Breast epithelium (tissue), 4 donors: ENCODE measurements at regions not wholly inside any gene's neighbourhood (a gene's known extent, or its start where the extent isn't known, plus 50 kb on each side); places are given as distances from the start of the nearest gene placed in this dataset.

Experiments used
- DNase-seq, 2 donors: peaks; one replicate each; pipeline ENCODE4 v3.0.0-alpha.2; 2019; ENCODE audit warnings: low spot score in 2 of 2
- H3K27ac ChIP-seq, 2 donors: fragments of 200-600 bp; sonication (generic) in 1 of 2; one replicate each; pipeline ENCODE4 v1.5.1; 2016 to 2019; ENCODE audit warnings: mild to moderate bottlenecking in 1 of 2
- H3K27me3 ChIP-seq, 2 donors: fragments of 200-600 bp; sonication (generic) in 1 of 2; one replicate each; pipeline versions ENCODE4 v1.5.1 to v1.6.0; 2017 to 2019; ENCODE audit warnings: control low read depth in 1 of 2, mild to moderate bottlenecking in 1 of 2
- H3K36me3 ChIP-seq: fragments of 200-600 bp; one replicate; pipeline ENCODE4 v1.5.1; 2019
- H3K4me1 ChIP-seq, 2 donors: fragments of 200-600 bp; sonication (generic); one replicate each; pipeline ENCODE4 v1.5.1; 2016 to 2019; ENCODE audit warnings: control low read depth in 1 of 2
- H3K4me3 ChIP-seq, 3 donors: fragments of 200-600 bp; sonication (generic); 1 replicate in 2 of 3; 2 replicates in 1 of 3; pipeline ENCODE4 v1.5.1; 2016 to 2019; ENCODE audit warnings: mild to moderate bottlenecking in 3 of 3, moderate library complexity in 2 of 3
- H3K9me3 ChIP-seq, 2 donors: fragments of 200-600 bp; sonication (generic) in 1 of 2; one replicate each; pipeline ENCODE4 v1.5.1; 2016 to 2019; ENCODE audit warnings: control low read depth in 1 of 2
- POLR2A ChIP-seq: fragments of 450-650 bp; IDR thresholded peaks from one replicate; pipeline ENCODE4 v1.6.1; 2016; ENCODE audit warnings: antibody characterized with exemption, mild to moderate bottlenecking, moderate library complexity
- POLR2AphosphoS5 ChIP-seq, 3 donors: sonication (generic); formaldehyde crosslinking; IDR thresholded peaks; one replicate each; pipeline ENCODE4 v1.6.1; 2017; ENCODE audit warnings: antibody characterized with exemption in 3 of 3
- intact Hi-C: fragments of 100-400 bp; cut with DNase I; formaldehyde crosslinking; loops from one replicate; pipeline ENCODE4 v1.15.1; 2023; ENCODE audit warnings: low total_unique reads
- TF ChIP-seq, protein P1 (sequence below), 3 donors: fragments of 450-650 bp; IDR thresholded peaks; one replicate each; pipeline ENCODE4 v1.5.1; 2016 to 2017; ENCODE audit warnings: antibody characterized with exemption in 3 of 3, mild to moderate bottlenecking in 3 of 3, moderate library complexity in 3 of 3

DNA sequence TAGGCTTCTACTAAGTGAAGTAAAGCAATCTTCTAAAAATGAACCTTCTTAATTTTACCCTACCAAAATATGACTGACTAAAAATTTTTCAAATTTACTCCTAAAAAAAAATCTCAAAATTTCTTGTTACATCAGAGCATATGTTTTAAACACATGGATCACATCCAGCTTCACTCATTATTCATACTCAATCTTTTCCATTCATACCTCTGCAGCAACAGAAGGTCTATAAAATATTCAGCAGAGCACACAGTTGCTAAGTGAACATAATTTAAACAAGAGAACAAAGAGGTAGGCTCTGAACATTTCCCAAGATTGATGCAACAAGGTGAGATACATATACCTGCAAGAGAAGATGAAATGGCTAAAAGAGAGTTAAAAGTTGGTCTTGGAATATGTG, 213.9 kb downstream of the SOD2 start:
- TF ChIP-seq POLR2A (no peak), POLR2AphosphoS5 (IDR thresholded peaks at IDR 0.05) (no peak)
- TF ChIP-seq, protein P1, sequence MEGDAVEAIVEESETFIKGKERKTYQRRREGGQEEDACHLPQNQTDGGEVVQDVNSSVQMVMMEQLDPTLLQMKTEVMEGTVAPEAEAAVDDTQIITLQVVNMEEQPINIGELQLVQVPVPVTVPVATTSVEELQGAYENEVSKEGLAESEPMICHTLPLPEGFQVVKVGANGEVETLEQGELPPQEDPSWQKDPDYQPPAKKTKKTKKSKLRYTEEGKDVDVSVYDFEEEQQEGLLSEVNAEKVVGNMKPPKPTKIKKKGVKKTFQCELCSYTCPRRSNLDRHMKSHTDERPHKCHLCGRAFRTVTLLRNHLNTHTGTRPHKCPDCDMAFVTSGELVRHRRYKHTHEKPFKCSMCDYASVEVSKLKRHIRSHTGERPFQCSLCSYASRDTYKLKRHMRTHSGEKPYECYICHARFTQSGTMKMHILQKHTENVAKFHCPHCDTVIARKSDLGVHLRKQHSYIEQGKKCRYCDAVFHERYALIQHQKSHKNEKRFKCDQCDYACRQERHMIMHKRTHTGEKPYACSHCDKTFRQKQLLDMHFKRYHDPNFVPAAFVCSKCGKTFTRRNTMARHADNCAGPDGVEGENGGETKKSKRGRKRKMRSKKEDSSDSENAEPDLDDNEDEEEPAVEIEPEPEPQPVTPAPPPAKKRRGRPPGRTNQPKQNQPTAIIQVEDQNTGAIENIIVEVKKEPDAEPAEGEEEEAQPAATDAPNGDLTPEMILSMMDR (IDR thresholded peaks at IDR 0.05), result no peak
- no peak for DNase-seq
- Histone ChIP-seq H3K36me3 (no peaks in the 10 kb centered on the region), H3K4me3 (no peak overlapping the region), H3K9me3 (no peaks in the 10 kb centered on the region), H3K27ac (no peak overlapping the region), H3K27me3 (no peaks in the 10 kb centered on the region), H3K4me1 (no peaks in the 10 kb centered on the region)
- intact Hi-C loops, result no loop called here

DNA sequence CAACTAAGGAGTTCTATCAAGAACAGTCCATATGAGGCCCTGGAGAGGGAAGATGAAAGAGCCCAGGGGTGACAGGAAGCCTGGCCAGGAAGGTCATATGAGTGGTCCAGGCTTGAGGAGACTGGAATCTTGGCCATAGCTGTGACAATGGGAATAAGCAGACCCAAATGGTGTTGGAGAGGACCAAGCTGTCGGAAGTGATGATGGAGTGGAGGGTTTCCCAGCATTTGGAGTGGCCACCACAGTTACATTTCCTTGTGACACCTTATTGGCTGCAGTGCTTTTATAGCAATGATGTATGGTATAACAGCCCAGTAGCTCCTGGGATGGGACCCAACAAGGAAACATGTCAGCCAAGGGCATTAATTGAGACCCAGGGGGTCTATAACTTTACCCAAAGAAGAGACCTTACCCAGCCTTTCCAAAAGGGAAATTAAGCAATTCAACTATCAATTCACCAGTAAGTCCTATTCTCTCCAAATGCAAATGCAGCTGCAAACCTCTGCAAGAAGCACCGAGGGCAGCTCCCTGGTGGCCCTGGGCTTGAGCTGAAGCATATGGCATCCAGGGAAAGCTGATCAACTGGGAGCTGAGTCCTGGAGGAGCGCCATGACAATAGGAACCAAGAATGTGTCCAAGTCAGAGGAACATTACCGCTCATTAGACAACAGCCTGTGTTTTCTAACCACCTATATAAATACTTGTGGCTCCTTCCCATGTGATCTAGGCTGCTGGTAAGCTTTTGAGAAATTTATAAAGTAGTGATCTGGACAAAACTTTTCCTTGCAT, 219.4 kb downstream of the SOD2 start:
- no peak for DNase-seq
- Histone ChIP-seq H3K4me1 (no peaks in the 10 kb centered on the region), H3K27me3 (no peaks in the 10 kb centered on the region), H3K27ac (no peak overlapping the region), H3K4me3 (no peak overlapping the region), H3K36me3 (no peaks in the 10 kb centered on the region), H3K9me3 (peaks cover 0 to 6% of the 10 kb centered on the region in 2 donors)
- intact Hi-C loops, result no loop called here
- TF ChIP-seq POLR2AphosphoS5 (IDR thresholded peaks at IDR 0.05) (no peak), POLR2A (no peak)
- TF ChIP-seq, protein P1 (IDR thresholded peaks at IDR 0.05), result no peak

DNA sequence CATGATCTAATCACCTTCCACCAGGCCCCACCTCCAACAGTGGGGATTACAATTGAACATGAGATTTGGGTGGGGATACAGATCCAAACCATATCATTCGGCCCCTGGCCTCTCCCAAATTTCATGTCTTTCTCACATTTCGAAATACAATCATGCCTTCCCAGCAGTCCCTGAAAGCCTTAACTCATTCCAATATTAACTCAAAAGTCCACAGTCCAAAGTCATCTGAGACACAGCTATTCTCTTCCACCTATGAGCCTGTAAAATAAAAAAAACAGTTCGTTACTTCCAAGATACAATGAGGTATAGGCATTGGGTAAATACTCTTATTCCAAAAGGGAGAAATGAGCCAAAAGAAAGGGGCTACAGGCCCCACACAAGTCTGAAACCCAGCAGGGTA, 222.6 kb downstream of the SOD2 start:
- no peaks in the 10 kb centered on the region for H3K27me3 ChIP-seq
- TF ChIP-seq, protein P1 (IDR thresholded peaks at IDR 0.05), result no peak
- no peak for TF ChIP-seq POLR2AphosphoS5 (IDR thresholded peaks at IDR 0.05)
- TF ChIP-seq POLR2A, result no peak
- H3K9me3 ChIP-seq, result peaks cover 0 to 6% of the 10 kb centered on the region in 2 donors
- H3K4me1 ChIP-seq, result no peaks in the 10 kb centered on the region
- H3K36me3 ChIP-seq, result no peaks in the 10 kb centered on the region
- no peak overlapping the region for H3K27ac ChIP-seq
- H3K4me3 ChIP-seq, result no peak overlapping the region
- intact Hi-C loops, result no loop called here
- no peak for DNase-seq

DNA sequence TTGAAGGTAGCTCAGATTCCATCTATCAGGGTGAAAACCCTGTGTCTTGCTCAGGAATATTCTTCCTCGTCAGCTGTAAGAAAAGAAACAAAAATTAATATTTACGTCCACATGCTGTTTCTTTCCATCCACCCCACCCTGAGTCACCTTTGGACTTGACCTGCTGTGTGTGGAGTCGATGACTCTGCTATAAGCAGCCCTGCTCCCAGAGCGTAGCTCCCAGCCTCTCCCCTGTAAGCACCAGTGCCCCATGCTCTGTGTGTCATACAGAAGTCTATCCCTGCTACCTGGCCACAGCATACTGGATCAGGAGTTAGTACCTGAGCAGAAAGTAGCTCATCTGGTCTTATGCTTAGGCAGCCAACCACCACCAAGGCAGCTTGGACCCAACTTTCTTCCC, 223.6 kb downstream of the SOD2 start:
- Histone ChIP-seq H3K27me3 (no peaks in the 10 kb centered on the region), H3K36me3 (no peaks in the 10 kb centered on the region), H3K4me3 (no peak overlapping the region), H3K9me3 (peaks cover 0 to 6% of the 10 kb centered on the region in 2 donors), H3K4me1 (no peaks in the 10 kb centered on the region), H3K27ac (no peak overlapping the region)
- intact Hi-C loops, result no loop called here
- TF ChIP-seq, protein P1 (IDR thresholded peaks at IDR 0.05), result no peak
- DNase-seq, result no peak

DNA sequence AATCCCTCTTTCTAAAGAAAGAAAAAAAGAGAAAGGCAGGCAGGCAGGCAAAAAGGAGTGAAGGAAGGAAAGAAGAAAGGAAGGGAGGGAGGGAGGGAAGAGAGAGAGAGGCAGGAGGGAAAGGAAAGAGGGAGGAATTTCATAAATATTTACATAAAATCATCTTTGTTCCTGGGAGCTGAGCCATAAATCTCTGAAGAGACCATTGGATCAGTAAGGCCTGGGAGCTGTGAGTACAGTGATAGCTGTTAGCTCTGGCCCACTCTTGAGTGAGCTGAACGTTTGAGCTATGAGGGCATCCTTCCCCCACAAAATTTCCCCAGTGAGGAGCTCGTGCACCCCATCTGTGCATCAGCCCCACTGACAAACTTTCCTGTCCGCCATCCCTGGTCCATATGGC, 224.0 kb downstream of the SOD2 start:
- Histone ChIP-seq H3K4me3 (no peak overlapping the region), H3K27me3 (no peaks in the 10 kb centered on the region), H3K36me3 (no peaks in the 10 kb centered on the region), H3K4me1 (no peaks in the 10 kb centered on the region), H3K27ac (no peak overlapping the region), H3K9me3 (peaks cover 0 to 6% of the 10 kb centered on the region in 2 donors)
- TF ChIP-seq, protein P1 (IDR thresholded peaks at IDR 0.05), result no peak
- TF ChIP-seq POLR2AphosphoS5 (IDR thresholded peaks at IDR 0.05) (no peak), POLR2A (no peak)
- intact Hi-C loops, result no loop called here
- no peak for DNase-seq
